GM12864 (cell line): ENCODE measurements at regions not wholly inside any gene's neighbourhood (a gene's known extent, or its start where the extent isn't known, plus 50 kb on each side); places are given as distances from the start of the nearest gene placed in this dataset.

ENCODE experiments used
- DNase-seq: peaks from one replicate; pipeline ENCODE4 v3.0.0-alpha.2; 2011; ENCODE audit warnings: low read depth
- H3K4me3 ChIP-seq: 2 replicates; pipeline ENCODE4 v1.5.1; 2011; ENCODE audit warnings: mild to moderate bottlenecking, low read depth, low read length, control low read depth
- TF ChIP-seq, protein P1 (sequence below): IDR thresholded peaks from 2 replicates; pipeline ENCODE4 v1.5.1; 2011; ENCODE audit warnings: low read depth, mild to moderate bottlenecking, moderate library complexity, low read length, control low read depth, inconsistent platforms; ENCODE audit errors: missing control alignments

DNA sequence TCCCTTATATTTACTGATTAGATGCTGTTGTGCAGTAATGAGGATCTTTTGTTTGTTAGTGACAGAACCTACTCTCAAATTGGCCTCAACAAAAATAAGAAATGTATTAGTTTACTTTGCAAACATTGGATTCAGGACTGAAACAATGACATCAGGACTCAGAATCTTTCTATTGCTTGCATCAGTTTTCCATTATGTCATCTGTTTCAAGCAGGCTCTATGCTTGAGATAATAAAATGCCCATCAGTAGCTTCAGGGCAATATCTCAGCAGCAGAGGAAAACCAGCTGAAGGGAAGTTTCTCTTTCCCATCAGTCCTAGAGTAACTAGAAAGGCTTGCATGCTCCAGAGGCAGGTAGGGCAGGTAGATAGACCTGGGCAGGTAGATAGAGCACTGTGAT lies 375.5 kb upstream of the SLC8A1 start:
- DNase-seq, result no peak
- TF ChIP-seq, protein P1, sequence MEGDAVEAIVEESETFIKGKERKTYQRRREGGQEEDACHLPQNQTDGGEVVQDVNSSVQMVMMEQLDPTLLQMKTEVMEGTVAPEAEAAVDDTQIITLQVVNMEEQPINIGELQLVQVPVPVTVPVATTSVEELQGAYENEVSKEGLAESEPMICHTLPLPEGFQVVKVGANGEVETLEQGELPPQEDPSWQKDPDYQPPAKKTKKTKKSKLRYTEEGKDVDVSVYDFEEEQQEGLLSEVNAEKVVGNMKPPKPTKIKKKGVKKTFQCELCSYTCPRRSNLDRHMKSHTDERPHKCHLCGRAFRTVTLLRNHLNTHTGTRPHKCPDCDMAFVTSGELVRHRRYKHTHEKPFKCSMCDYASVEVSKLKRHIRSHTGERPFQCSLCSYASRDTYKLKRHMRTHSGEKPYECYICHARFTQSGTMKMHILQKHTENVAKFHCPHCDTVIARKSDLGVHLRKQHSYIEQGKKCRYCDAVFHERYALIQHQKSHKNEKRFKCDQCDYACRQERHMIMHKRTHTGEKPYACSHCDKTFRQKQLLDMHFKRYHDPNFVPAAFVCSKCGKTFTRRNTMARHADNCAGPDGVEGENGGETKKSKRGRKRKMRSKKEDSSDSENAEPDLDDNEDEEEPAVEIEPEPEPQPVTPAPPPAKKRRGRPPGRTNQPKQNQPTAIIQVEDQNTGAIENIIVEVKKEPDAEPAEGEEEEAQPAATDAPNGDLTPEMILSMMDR, result no peak
- H3K4me3 ChIP-seq, result no peak overlapping the region

DNA sequence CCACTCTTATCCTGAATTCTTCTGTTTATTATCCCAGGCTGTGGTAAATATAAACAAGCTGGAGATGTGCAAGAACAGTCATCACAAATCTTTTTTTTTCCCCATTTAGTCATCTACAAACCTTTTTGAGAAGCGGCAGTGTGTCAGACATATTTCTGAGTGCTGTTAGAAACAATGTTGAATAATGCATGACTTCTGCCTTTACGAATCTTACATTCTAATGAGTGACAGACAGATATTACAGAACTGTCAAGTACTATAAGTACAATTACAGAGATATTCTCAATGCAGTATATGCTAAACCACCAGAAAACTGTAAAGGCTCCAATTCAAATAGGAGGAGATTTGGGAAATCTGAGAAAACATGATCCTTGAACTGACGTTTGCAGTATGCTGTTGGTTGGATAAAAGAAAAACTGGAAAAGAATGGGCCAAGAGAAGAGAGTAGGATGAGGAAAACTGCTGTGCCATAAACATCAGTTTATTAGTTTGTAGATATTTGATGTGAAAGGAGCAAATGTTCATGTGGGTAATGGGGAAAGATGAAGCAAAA lies 379.5 kb upstream of the SLC8A1 start:
- no peak for DNase-seq
- TF ChIP-seq, protein P1, result no peak
- H3K4me3 ChIP-seq, result no peak overlapping the region

DNA sequence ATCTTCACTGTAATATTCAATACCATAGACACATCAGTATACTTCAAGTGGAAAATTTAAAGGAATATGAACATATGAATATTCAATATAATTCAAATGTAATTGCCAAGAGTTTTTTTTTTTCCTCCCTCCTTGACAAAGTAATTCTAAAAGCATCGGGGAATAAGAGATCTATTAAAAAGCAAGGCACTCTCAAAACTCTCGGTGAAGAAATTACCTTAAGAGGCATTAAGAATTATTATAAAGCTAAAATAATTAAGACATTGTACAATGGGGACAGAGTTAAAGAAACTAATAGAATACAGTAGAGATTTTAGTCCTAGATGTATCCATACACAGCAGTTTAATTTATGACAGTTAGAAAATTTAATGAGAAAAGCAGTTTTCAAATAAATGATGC lies 390.0 kb upstream of the SLC8A1 start:
- TF ChIP-seq, protein P1, result no peak
- DNase-seq, result no peak
- no peak overlapping the region for H3K4me3 ChIP-seq

DNA sequence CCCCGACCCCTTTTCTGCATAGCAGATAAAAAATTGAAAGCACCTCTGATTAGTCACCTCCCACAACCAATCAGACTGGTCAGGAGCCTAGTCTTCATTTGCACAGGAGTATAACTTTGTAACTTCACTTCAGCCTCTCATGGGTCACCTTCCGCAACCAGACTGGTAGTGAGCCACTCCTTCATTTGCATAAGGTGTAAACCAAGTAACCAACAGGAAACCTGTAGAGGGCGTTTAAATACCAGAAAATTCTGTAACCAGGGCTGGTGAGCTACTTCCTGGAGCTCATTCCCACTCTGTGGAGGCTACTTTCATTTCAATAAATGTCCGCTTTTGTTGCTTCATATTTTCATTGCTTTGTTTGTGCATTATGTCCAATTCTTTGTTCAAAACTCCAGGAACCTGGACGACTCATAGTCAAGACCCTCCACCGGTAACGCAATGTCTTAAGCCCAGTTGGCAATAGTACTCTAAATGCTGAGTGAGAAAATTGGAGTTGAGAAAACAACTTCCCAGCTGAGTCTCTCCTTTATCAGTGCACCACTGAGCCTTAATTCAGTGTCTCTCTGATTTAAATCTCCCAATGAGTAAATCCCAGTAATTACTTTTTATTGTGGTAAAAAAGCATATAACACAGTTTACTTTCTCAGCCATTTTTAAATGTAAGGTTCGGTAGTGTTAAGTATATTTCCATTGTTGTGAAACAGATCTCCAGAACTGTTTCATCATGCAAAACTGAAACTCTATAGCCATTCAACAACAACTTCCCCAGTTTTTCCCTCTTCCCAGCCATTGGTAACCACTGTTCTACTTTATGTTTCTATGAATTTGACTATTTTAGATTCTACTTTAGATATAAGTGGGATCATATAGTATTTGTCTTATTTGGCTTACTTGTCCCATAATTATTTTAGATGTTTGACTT lies 392.7 kb upstream of the SLC8A1 start:
- H3K4me3 ChIP-seq, result no peak overlapping the region
- DNase-seq, result no peak
- TF ChIP-seq, protein P1, result no peak

DNA sequence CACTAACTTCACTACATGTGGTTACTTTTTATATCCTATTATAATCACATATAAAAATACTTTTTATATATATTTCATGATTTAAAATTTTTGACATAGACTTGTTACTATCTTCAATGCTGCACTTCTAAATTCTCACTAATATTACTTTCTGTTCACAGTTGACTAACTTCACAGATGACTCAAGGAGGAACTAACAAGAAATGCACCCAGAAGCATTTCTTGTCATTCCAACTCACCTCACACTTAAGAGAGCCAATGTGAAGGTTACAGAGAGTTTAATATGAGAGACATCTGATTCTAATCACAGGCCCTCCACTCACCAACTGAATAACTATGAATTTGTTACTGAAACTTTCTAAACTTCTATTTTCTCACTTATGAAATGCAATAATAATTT lies 399.8 kb upstream of the SLC8A1 start:
- TF ChIP-seq, protein P1, result no peak
- no peak for DNase-seq

DNA sequence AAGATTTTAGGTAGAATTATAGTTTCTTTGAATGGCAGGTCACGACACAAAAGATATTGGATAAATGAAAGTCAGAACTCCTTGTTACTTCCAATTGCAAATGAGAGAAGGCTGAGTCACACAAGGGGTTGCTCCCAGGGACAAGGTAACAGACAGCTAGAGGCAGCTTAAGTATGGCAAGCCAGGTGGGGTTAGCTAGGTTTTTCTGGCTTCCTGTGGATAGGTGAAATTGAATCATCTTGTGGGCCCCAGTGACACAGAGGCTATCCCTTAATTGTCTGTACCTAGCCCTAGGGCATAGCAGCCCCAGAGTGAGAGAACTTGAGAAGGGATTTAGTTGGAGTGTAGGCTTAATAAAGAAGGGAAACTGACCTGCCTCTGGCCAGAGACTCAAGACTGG lies 407.7 kb upstream of the SLC8A1 start:
- TF ChIP-seq, protein P1, result no peak
- no peak for DNase-seq

More for the DNA sequence above, 399.8 kb upstream of the SLC8A1 start:
- H3K4me3 ChIP-seq, result no peak overlapping the region

More for the DNA sequence above, 407.7 kb upstream of the SLC8A1 start:
- no peak overlapping the region for H3K4me3 ChIP-seq
